SK-N-SH (cell line): ENCODE measurements at regions not wholly inside any gene's neighbourhood (a gene's known extent, or its start where the extent isn't known, plus 50 kb on each side); places are given as distances from the start of the nearest gene placed in this dataset.

ENCODE experiments used
- CHD2 ChIP-seq: fragments of 150-350 bp; IDR thresholded peaks from 2 replicates; pipeline ENCODE4 v1.6.1; 2018; ENCODE audit warnings: low read length; ENCODE audit not compliant: partially characterized antibody
- EP300 ChIP-seq, 2 experiments: IDR thresholded peaks; 2 replicates each; pipeline versions ENCODE4 v1.4.0 to v1.6.1; 2012; ENCODE audit warnings: borderline replicate concordance in 1 of 2, low read depth in 1 of 2, low read length in 1 of 2
- EZH2phosphoT487 ChIP-seq: fragments of 200-600 bp; sonication (generic); IDR thresholded peaks from 2 replicates; pipeline ENCODE4 v1.6.1; 2017; ENCODE audit warnings: low read depth, mixed run types, mild to moderate bottlenecking, antibody characterized with exemption, moderate library complexity, borderline replicate concordance
- NFIC ChIP-seq: IDR thresholded peaks from 2 replicates; pipeline ENCODE4 v1.4.0; 2012; ENCODE audit warnings: borderline replicate concordance
- NRF1 ChIP-seq: IDR thresholded peaks from 2 replicates; pipeline ENCODE4 v1.6.1; 2012; ENCODE audit warnings: low read depth, mild to moderate bottlenecking, low read length
- TAF1 ChIP-seq: IDR thresholded peaks from 2 replicates; pipeline ENCODE4 v1.6.1; 2012; ENCODE audit warnings: low read depth, mild to moderate bottlenecking, low read length, moderate library complexity, borderline replicate concordance
- TF ChIP-seq, protein P1 (sequence below): fragments of 200-600 bp; sonication (generic); IDR thresholded peaks from 2 replicates; pipeline ENCODE4 v1.6.1; 2017; ENCODE audit warnings: antibody characterized with exemption, mild to moderate bottlenecking, moderate library complexity

DNA sequence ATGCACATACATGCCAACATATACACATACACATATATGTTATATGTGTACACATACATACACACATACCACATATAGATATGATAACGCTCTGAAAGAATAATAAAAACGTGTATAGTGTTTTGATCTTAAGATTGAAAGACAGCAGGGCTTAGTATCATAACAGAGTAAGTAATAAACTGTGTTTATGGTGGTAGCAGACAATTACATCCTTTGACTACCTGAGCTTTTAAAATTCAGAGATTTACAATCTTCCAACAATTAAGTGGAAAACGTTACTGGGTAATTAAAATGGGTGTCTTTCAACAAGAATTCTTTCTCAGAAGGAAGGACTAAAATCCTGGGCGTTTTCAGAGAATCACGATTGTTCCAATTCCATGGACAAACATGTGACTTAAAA is 552.4 kb downstream of the EPHA4 start:
- TF ChIP-seq TAF1: no peak
- TF ChIP-seq, protein P1, sequence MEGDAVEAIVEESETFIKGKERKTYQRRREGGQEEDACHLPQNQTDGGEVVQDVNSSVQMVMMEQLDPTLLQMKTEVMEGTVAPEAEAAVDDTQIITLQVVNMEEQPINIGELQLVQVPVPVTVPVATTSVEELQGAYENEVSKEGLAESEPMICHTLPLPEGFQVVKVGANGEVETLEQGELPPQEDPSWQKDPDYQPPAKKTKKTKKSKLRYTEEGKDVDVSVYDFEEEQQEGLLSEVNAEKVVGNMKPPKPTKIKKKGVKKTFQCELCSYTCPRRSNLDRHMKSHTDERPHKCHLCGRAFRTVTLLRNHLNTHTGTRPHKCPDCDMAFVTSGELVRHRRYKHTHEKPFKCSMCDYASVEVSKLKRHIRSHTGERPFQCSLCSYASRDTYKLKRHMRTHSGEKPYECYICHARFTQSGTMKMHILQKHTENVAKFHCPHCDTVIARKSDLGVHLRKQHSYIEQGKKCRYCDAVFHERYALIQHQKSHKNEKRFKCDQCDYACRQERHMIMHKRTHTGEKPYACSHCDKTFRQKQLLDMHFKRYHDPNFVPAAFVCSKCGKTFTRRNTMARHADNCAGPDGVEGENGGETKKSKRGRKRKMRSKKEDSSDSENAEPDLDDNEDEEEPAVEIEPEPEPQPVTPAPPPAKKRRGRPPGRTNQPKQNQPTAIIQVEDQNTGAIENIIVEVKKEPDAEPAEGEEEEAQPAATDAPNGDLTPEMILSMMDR: no peak
- no peak for TF ChIP-seq CHD2
- TF ChIP-seq EP300 (IDR thresholded peaks at IDR 0.05; ENCODE audit: borderline replicate concordance in 1 of 2, low read depth in 1 of 2, low read length in 1 of 2): no peak
- TF ChIP-seq NRF1: no peak
- TF ChIP-seq EZH2phosphoT487: no peak
- TF ChIP-seq NFIC: no peak
